Mesodermal cell (in vitro differentiated cells): ENCODE measurements at regions not wholly inside any gene's neighbourhood (a gene's known extent, or its start where the extent isn't known, plus 50 kb on each side); places are given as distances from the start of the nearest gene placed in this dataset.

Experiments
- H3K27ac ChIP-seq: 2 replicates; pipeline ENCODE4 v1.7.0; 2013; ENCODE audit warnings: mild to moderate bottlenecking, low read depth, low read length, moderate library complexity; ENCODE audit not compliant: severe bottlenecking
- H3K36me3 ChIP-seq: 2 replicates; pipeline ENCODE4 v1.7.1; 2013; ENCODE audit warnings: mild to moderate bottlenecking, low read length, moderate library complexity; ENCODE audit not compliant: control insufficient read depth, insufficient read depth
- H3K4me1 ChIP-seq: one replicate; pipeline ENCODE4 v1.7.1; 2013; ENCODE audit warnings: mild to moderate bottlenecking, low read length; ENCODE audit not compliant: insufficient read depth, control insufficient read depth, poor library complexity, severe bottlenecking
- H3K4me3 ChIP-seq: 2 replicates; pipeline ENCODE4 v1.7.0; 2013; ENCODE audit warnings: low read length, control low read depth, mild to moderate bottlenecking; ENCODE audit not compliant: insufficient read depth, poor library complexity, severe bottlenecking; ENCODE audit errors: extremely low read depth
- H3K9me3 ChIP-seq: 2 replicates; pipeline ENCODE4 v1.7.1; 2013; ENCODE audit warnings: mild to moderate bottlenecking, low read length, moderate library complexity; ENCODE audit not compliant: control insufficient read depth
- WGBS, 2 experiments: methylation state at CpG; one replicate each; pipeline ENCODE4 v1.1.5; 2013; ENCODE audit warnings: missing lambda C conversion rate in 2 of 2; ENCODE audit not compliant: insufficient coverage in 2 of 2; 5-methylcytosine and 5-hydroxymethylcytosine counted together

DNA sequence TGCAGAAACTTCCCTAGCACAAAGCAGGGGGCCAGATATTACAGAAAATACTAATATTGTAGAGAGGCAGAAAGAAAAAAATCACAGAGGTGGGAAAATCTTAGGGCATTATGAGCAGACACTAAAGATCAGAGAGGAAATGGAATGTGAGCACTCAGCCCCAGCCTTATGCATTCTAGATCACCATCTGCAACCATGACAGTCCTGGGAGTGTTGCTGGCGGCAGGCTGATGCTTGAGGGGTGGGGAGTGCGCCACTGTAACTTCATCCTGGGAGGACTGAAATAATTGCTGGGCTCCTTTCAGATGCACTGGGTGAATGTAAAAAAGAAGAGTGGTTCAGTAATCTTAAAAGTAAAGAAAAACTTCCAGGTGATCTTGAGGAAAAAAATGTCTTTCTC is 427.6 kb upstream of the SEMA6D start:
- H3K4me3 ChIP-seq = no peak overlapping the region
- peak overlapping the region; percentile 18 for H3K27ac ChIP-seq
- H3K36me3 ChIP-seq = no peaks in the 10 kb centered on the region
- H3K9me3 ChIP-seq = no peaks in the 10 kb centered on the region
- 83% methylated on average over 2 of the region's 2 CpGs; no CpG with 5 or more reads in 1 of the 2 experiments for WGBS, 2 experiments
- H3K4me1 ChIP-seq = no peaks in the 10 kb centered on the region

DNA sequence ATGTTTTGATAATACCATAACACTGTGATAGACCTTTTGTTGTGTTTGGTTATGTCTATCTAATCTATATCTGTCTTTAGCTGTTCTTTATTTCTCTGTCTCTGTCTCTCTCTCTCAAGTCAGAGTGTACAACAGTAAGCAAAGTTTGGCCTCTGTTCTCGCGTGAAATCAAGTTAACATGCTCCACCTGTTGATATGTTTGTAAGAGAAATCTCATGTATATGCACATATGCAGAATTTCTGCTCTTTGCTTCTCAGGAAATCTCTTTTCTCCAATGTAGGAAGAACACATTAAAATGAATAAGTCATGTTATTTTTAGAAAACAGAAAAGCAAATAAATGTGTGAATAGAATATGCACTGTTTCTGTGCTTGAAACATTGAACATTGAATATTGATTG is 425.5 kb upstream of the SEMA6D start:
- H3K4me1 ChIP-seq = no peaks in the 10 kb centered on the region
- H3K36me3 ChIP-seq = no peaks in the 10 kb centered on the region
- no peaks in the 10 kb centered on the region for H3K9me3 ChIP-seq
- H3K27ac ChIP-seq = no peak overlapping the region
- no peak overlapping the region for H3K4me3 ChIP-seq
- WGBS, 2 experiments = no CpG with 5 or more reads among the region's 2 CpGs

GRCh38 chr15:47292638-47293190 is 424.6 kb upstream of the SEMA6D start:
- no peaks in the 10 kb centered on the region for H3K9me3 ChIP-seq
- H3K36me3 ChIP-seq = no peaks in the 10 kb centered on the region
- WGBS, 2 experiments = 91% methylated on average over 4 to 5 of the region's 6 CpGs
- H3K4me1 ChIP-seq = no peaks in the 10 kb centered on the region
- no peak overlapping the region for H3K27ac ChIP-seq
- no peak overlapping the region for H3K4me3 ChIP-seq

DNA sequence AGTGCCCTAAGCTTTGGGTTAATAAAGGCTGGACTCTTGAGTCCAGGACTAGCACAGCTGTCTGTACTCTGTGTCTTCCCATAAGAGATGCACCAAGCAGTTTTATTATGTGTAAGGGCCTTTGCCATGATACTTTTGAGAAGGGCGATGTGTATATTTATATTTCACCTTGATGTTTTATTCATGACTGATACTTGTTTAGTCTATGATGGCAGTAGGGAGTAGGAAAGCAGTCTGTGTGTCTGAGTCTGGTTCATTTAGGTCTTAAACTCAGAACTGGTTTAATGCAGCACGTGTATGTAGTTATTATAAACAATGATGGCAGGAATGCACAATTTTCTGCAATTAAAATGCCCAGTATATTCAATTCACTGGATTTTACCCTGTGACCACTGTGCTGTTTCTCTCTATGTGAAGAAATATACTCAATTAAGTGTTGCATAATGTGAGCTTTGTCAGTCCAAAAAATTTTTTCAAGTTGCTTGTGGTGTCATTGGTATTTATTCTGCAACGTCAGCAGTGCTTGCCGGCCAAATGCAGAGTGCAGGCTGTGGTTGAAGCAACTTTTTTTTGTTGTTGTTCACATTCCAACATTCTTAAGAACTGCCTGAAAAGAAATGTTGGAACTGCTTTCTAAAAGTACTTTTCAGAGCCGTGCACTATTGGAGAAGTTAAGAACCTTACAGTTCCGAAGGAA is 423.7 kb upstream of the SEMA6D start:
- 90 to 100% methylated on average over 1 to 3 of the region's 6 CpGs for WGBS, 2 experiments

GRCh38 chr15:47294765-47295259 is 422.5 kb upstream of the SEMA6D start:
- Histone ChIP-seq H3K4me1 (no peaks in the 10 kb centered on the region), H3K4me3 (no peak overlapping the region), H3K36me3 (no peaks in the 10 kb centered on the region), H3K9me3 (no peaks in the 10 kb centered on the region), H3K27ac (no peak overlapping the region)
- WGBS, 2 experiments = 60 to 75% methylated on average over 1 to 2 of the region's 3 CpGs

More for the DNA sequence above, 423.7 kb upstream of the SEMA6D start:
- Histone ChIP-seq H3K4me3 (no peak overlapping the region), H3K36me3 (no peaks in the 10 kb centered on the region), H3K9me3 (no peaks in the 10 kb centered on the region), H3K4me1 (no peaks in the 10 kb centered on the region), H3K27ac (no peak overlapping the region)

- no peaks in the 10 kb centered on the region for H3K36me3 ChIP-seq
- no peak overlapping the region for H3K27ac ChIP-seq
- no peaks in the 10 kb centered on the region for H3K4me1 ChIP-seq
- WGBS, 2 experiments = no CpG with 5 or more reads among the region's 4 CpGs
- H3K4me3 ChIP-seq = no peak overlapping the region
- no peaks in the 10 kb centered on the region for H3K9me3 ChIP-seq
Measured at GRCh38 chr15:47296881-47297280, 420.4 kb upstream of the SEMA6D start.

GRCh38 chr15:47299846-47300434 is 417.4 kb upstream of the SEMA6D start:
- H3K9me3 ChIP-seq = no peaks in the 10 kb centered on the region
- H3K36me3 ChIP-seq = no peaks in the 10 kb centered on the region
- H3K4me3 ChIP-seq = no peak overlapping the region
- no peaks in the 10 kb centered on the region for H3K4me1 ChIP-seq
- H3K27ac ChIP-seq = no peak overlapping the region
- 57 to 78% methylated on average over 3 to 4 of the region's 5 CpGs for WGBS, 2 experiments

DNA sequence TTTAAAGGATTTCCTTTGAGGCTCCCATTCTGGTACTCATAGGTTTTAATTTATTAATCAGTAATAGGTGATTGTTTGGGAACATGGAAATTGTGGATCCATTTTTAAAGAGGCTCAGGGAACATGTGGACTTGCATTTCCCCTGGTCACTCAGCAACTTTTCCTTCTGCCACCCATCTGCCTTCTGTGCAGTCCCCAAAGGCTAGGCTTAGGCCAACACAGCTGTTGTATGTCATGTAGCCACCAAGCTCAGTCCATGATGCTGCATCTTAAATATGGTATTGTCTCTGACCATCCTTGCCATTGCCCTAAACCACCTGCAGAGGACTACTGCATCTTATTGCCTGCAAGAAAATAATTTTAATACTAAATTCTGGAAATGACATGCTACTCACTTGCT is 416.7 kb upstream of the SEMA6D start:
- Histone ChIP-seq H3K4me3 (no peak overlapping the region), H3K9me3 (no peaks in the 10 kb centered on the region)

DNA sequence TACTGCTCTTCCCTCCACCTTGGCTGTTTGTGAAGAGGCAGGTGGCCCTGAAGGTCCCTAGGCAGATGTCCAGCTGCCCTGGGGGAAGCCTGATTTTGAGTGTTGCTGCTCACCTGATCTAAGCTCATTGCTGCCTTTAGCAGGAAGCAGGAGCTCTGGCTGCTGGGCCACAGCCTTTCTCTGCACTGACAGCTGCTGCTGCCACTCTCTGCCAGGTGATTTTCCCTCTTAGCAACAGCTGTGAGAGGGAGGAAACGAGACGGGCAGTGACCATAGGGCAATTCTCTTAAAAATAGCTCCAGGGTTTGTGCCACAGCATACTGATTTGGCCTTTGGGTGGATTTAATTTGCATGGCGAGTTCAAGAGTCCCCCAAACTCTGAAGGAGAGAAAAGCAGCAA is 415.8 kb upstream of the SEMA6D start:
- no peak overlapping the region for H3K4me3 ChIP-seq
- WGBS, 2 experiments = 100% methylated on average over 2 of the region's 3 CpGs; no CpG with 5 or more reads in 1 of the 2 experiments
- H3K9me3 ChIP-seq = no peaks in the 10 kb centered on the region
- H3K27ac ChIP-seq = no peak overlapping the region
- no peaks in the 10 kb centered on the region for H3K4me1 ChIP-seq
- H3K36me3 ChIP-seq = no peaks in the 10 kb centered on the region

More for the DNA sequence above, 416.7 kb upstream of the SEMA6D start:
- Histone ChIP-seq H3K27ac (no peak overlapping the region), H3K4me1 (no peaks in the 10 kb centered on the region), H3K36me3 (no peaks in the 10 kb centered on the region)

GRCh38 chr15:47304656-47305055 is 412.6 kb upstream of the SEMA6D start:
- H3K36me3 ChIP-seq = no peaks in the 10 kb centered on the region
- no peaks in the 10 kb centered on the region for H3K4me1 ChIP-seq
- no peaks in the 10 kb centered on the region for H3K9me3 ChIP-seq
- H3K4me3 ChIP-seq = no peak overlapping the region
- no peak overlapping the region for H3K27ac ChIP-seq

GRCh38 chr15:47312161-47312560 is 405.1 kb upstream of the SEMA6D start:
- Histone ChIP-seq H3K36me3 (no peaks in the 10 kb centered on the region), H3K27ac (no peak overlapping the region), H3K4me3 (no peak overlapping the region), H3K9me3 (no peaks in the 10 kb centered on the region), H3K4me1 (no peaks in the 10 kb centered on the region)
- WGBS, 2 experiments = 81 to 90% methylated on average over 1 to 2 of the region's 3 CpGs
